GM23248 (cell line): ENCODE measurements at regions not wholly inside any gene's neighbourhood (a gene's known extent, or its start where the extent isn't known, plus 50 kb on each side); places are given as distances from the start of the nearest gene placed in this dataset.

Experiments
- DNase-seq: peaks from one replicate; pipeline ENCODE4 v3.0.0-alpha.2; 2015
- H2AFZ ChIP-seq: fragments of 200-600 bp; sonication (generic); 2 replicates; pipeline ENCODE4 v1.6.1; 2016; ENCODE audit warnings: antibody characterized with exemption
- H3F3A ChIP-seq: fragments of 200-600 bp; sonication (generic); 2 replicates; pipeline ENCODE4 v1.6.1; 2016; ENCODE audit warnings: mild to moderate bottlenecking, antibody characterized with exemption, mixed run types; ENCODE audit not compliant: insufficient read depth
- H3K27ac ChIP-seq: fragments of 200-600 bp; sonication (generic); 2 replicates; pipeline ENCODE4 v1.5.1; 2016; ENCODE audit warnings: mild to moderate bottlenecking
- H3K27me3 ChIP-seq: fragments of 200-600 bp; sonication (generic); replicated peaks from 2 replicates; pipeline ENCODE4 v1.6.1; 2016; ENCODE audit warnings: mild to moderate bottlenecking; ENCODE audit not compliant: insufficient read depth
- H3K36me3 ChIP-seq: fragments of 200-600 bp; sonication (generic); 2 replicates; pipeline ENCODE4 v1.6.1; 2016; ENCODE audit warnings: low read depth, mild to moderate bottlenecking
- H3K4me1 ChIP-seq: fragments of 200-600 bp; sonication (generic); 2 replicates; pipeline ENCODE4 v1.6.1; 2016; ENCODE audit warnings: mild to moderate bottlenecking; ENCODE audit not compliant: insufficient read depth
- H3K4me2 ChIP-seq: fragments of 200-600 bp; sonication (generic); one replicate; pipeline ENCODE4 v1.6.1; 2016; ENCODE audit warnings: mild to moderate bottlenecking; ENCODE audit not compliant: unreplicated experiment
- H3K4me3 ChIP-seq: fragments of 200-600 bp; sonication (generic); 2 replicates; pipeline ENCODE4 v1.5.1; 2016; ENCODE audit warnings: mild to moderate bottlenecking
- H3K79me2 ChIP-seq: fragments of 200-600 bp; sonication (generic); 2 replicates; pipeline ENCODE4 v1.6.1; 2016; ENCODE audit warnings: mild to moderate bottlenecking; ENCODE audit not compliant: insufficient read depth
- H3K9ac ChIP-seq: fragments of 200-600 bp; sonication (generic); 2 replicates; pipeline ENCODE4 v1.6.1; 2016; ENCODE audit warnings: mild to moderate bottlenecking
- H3K9me2 ChIP-seq: fragments of 200-600 bp; sonication (generic); 2 replicates; pipeline ENCODE4 v1.6.1; 2016; ENCODE audit warnings: mixed run types, mild to moderate bottlenecking, moderate library complexity; ENCODE audit not compliant: insufficient read depth
- H3K9me3 ChIP-seq: fragments of 200-600 bp; sonication (generic); one replicate; pipeline ENCODE4 v1.6.1; 2017; ENCODE audit warnings: low read depth
- H4K20me1 ChIP-seq: fragments of 200-600 bp; sonication (generic); 2 replicates; pipeline ENCODE4 v1.6.0; 2016; ENCODE audit not compliant: insufficient read depth
- EZH2 ChIP-seq: fragments of 200-600 bp; sonication (generic); IDR thresholded peaks from 2 replicates; pipeline ENCODE4 v1.6.1; 2018; ENCODE audit warnings: antibody characterized with exemption, mild to moderate bottlenecking; ENCODE audit not compliant: insufficient read depth, poor library complexity, severe bottlenecking
- EZH2phosphoT487 ChIP-seq: fragments of 200-600 bp; sonication (generic); IDR thresholded peaks from 2 replicates; pipeline ENCODE4 v1.6.1; 2018; ENCODE audit warnings: antibody characterized with exemption, moderate library complexity, mild to moderate bottlenecking, low read depth; ENCODE audit not compliant: insufficient read depth
- WGBS, 2 experiments: methylation state at CpG; one replicate each; pipeline ENCODE4 v1.1.6; 2015 to 2017; ENCODE audit warnings: low lambda C conversion rate in 2 of 2, low coverage in 1 of 2; ENCODE audit errors: missing lambda C conversion rate in 2 of 2; 5-methylcytosine and 5-hydroxymethylcytosine counted together
- in situ Hi-C: fragments of 300-500 bp; cut with MboI; formaldehyde crosslinking; loops from 2 replicates; pipeline ENCODE4 v1.15.0; 2020

DNA sequence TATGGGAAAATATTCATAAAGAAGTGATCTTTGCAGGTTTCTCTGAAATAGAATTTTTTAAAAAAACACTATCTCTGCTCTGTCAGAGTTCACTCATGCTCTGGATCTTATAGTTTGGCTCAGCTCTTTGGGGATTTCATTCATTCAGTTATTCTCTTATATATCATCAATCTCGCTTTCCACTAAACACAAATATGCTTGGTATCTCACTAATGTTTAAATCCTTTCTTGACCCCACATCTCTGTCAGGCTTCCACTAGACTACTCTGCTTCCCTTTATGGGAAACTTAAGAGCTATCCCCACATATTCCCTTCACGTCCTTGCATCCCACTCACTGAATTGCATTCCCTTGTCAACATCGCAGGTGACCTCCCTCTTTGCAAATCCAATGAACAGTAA is 396.1 kb downstream of the ENC1 start:
- Histone ChIP-seq H3K9me2 (no peaks in the 10 kb centered on the region), H3K27me3 (no peaks in the 10 kb centered on the region), H3F3A (peaks cover 4% of the 10 kb centered on the region; the same call in 1 of the 2 replicates), H3K4me3 (no peak overlapping the region), H3K79me2 (no peaks in the 10 kb centered on the region), H3K36me3 (no peaks in the 10 kb centered on the region), H3K4me1 (peaks cover 14% of the 10 kb centered on the region), H3K27ac (no peak overlapping the region), H2AFZ (no peak overlapping the region), H4K20me1 (no peaks in the 10 kb centered on the region), H3K9ac (no peak overlapping the region), H3K9me3 (no peaks in the 10 kb centered on the region), H3K4me2 (no peak overlapping the region)
- in situ Hi-C loops, result no loop called here
- WGBS, 2 experiments, result 96 to 98% methylated on average over 3 of the region's 3 CpGs
- no peak for TF ChIP-seq EZH2phosphoT487
- no peak for TF ChIP-seq EZH2
- no peak for DNase-seq

- Histone ChIP-seq H3K79me2 (no peaks in the 10 kb centered on the region), H3K4me2 (no peak overlapping the region), H2AFZ (no peak overlapping the region), H3K4me1 (peaks cover 14% of the 10 kb centered on the region), H3F3A (peaks cover 4% of the 10 kb centered on the region; the same call in 1 of the 2 replicates), H3K27me3 (no peaks in the 10 kb centered on the region), H3K27ac (no peak overlapping the region), H4K20me1 (no peaks in the 10 kb centered on the region), H3K4me3 (no peak overlapping the region), H3K36me3 (no peaks in the 10 kb centered on the region), H3K9ac (no peak overlapping the region), H3K9me2 (no peaks in the 10 kb centered on the region), H3K9me3 (no peaks in the 10 kb centered on the region)
- DNase-seq, result no peak
- TF ChIP-seq EZH2phosphoT487 (no peak), EZH2 (no peak)
- 87 to 94% methylated on average over 2 of the region's 2 CpGs for WGBS, 2 experiments
- in situ Hi-C loops, result no loop called here
Measured at GRCh38 chr5:74243634-74244033, 396.9 kb downstream of the ENC1 start.

GRCh38 chr5:74242516-74242915 is 398.0 kb downstream of the ENC1 start:
- Histone ChIP-seq H3K27me3 (no peaks in the 10 kb centered on the region), H3K4me3 (no peak overlapping the region), H2AFZ (no peak overlapping the region), H3K36me3 (no peaks in the 10 kb centered on the region), H3K79me2 (no peaks in the 10 kb centered on the region), H3K4me2 (no peak overlapping the region), H3K9me3 (no peaks in the 10 kb centered on the region), H3K9ac (no peak overlapping the region), H3K4me1 (peaks cover 14% of the 10 kb centered on the region), H3F3A (peaks cover 4% of the 10 kb centered on the region; the same call in 1 of the 2 replicates), H4K20me1 (no peaks in the 10 kb centered on the region), H3K27ac (no peak overlapping the region), H3K9me2 (no peaks in the 10 kb centered on the region)
- in situ Hi-C loops, result no loop called here
- TF ChIP-seq EZH2phosphoT487 (no peak), EZH2 (no peak)
- DNase-seq, result no peak
- WGBS, 2 experiments, result 84 to 89% methylated on average over 3 of the region's 3 CpGs

- no peak overlapping the region for H3K27ac ChIP-seq
- H3K9me2 ChIP-seq, result no peaks in the 10 kb centered on the region
- H3K4me3 ChIP-seq, result no peak overlapping the region
- WGBS, 2 experiments, result 68 to 75% methylated on average over 2 of the region's 2 CpGs
- peak; percentile 58 for DNase-seq
- H4K20me1 ChIP-seq, result no peaks in the 10 kb centered on the region
- no peak overlapping the region for H2AFZ ChIP-seq
- in situ Hi-C loops, result no loop called here
- no peak overlapping the region for H3K9ac ChIP-seq
- no peaks in the 10 kb centered on the region for H3K9me3 ChIP-seq
- H3K4me1 ChIP-seq, result peaks cover 14% of the 10 kb centered on the region
- TF ChIP-seq EZH2phosphoT487, result no peak
- TF ChIP-seq EZH2, result no peak
- no peaks in the 10 kb centered on the region for H3K79me2 ChIP-seq
- no peak overlapping the region for H3K4me2 ChIP-seq
- peaks cover 4% of the 10 kb centered on the region; the same call in 1 of the 2 replicates for H3F3A ChIP-seq
- H3K36me3 ChIP-seq, result no peaks in the 10 kb centered on the region
- no peaks in the 10 kb centered on the region for H3K27me3 ChIP-seq
Measured at GRCh38 chr5:74241751-74242140, 398.8 kb downstream of the ENC1 start.
